ENCODE measurements at regions not wholly inside any gene's neighbourhood (a gene's known extent, or its start where the extent isn't known, plus 50 kb on each side); places are given as distances from the start of the nearest gene placed in this dataset.

GRCh38 chr3:16658004-16658924 is 53.0 kb upstream of the DAZL start:
- in situ Hi-C loops (cut with HindIII; ENCODE audit: low sequenced_read_pairs) = no loop called here
- DNase-seq (ENCODE audit: low spot score) = peak; percentile 19

GRCh38 chr3:16658925-16659793 is 53.9 kb upstream of the DAZL start:
- no peak for DNase-seq (ENCODE audit: low spot score)
- in situ Hi-C loops (cut with HindIII; ENCODE audit: low sequenced_read_pairs) = no loop called here

GRCh38 chr3:16663854-16664712 is 58.9 kb upstream of the DAZL start:
- no peak for DNase-seq (ENCODE audit: low spot score)
- in situ Hi-C loops (cut with HindIII; ENCODE audit: low sequenced_read_pairs) = no loop called here

GRCh38 chr3:16665282-16665741 is 60.1 kb upstream of the DAZL start:
- DNase-seq (ENCODE audit: low spot score) = no peak
- in situ Hi-C loops (cut with HindIII; ENCODE audit: low sequenced_read_pairs) = no loop called here

GRCh38 chr3:16666206-16666605 is 61.0 kb upstream of the DAZL start:
- in situ Hi-C loops (cut with HindIII; ENCODE audit: low sequenced_read_pairs) = no loop called here
- DNase-seq (ENCODE audit: low spot score) = no peak

- in situ Hi-C loops (cut with HindIII; ENCODE audit: low sequenced_read_pairs) = no loop called here
- no peak for DNase-seq (ENCODE audit: low spot score)
Observed at GRCh38 chr3:16667633-16668032, 62.4 kb upstream of the DAZL start.

- in situ Hi-C loops (cut with HindIII; ENCODE audit: low sequenced_read_pairs) = no loop called here
- DNase-seq (ENCODE audit: low spot score) = peak; percentile 58
Observed at GRCh38 chr3:16668776-16669545, 63.7 kb upstream of the DAZL start.

GRCh38 chr3:16670191-16670590 is 65.0 kb upstream of the DAZL start:
- DNase-seq (ENCODE audit: low spot score) = no peak
- in situ Hi-C loops (cut with HindIII; ENCODE audit: low sequenced_read_pairs) = no loop called here

GRCh38 chr3:16671690-16672089 is 66.5 kb upstream of the DAZL start:
- DNase-seq (ENCODE audit: low spot score) = no peak
- in situ Hi-C loops (cut with HindIII; ENCODE audit: low sequenced_read_pairs) = no loop called here

- no peak for DNase-seq (ENCODE audit: low spot score)
- in situ Hi-C loops (cut with HindIII; ENCODE audit: low sequenced_read_pairs) = no loop called here
Observed at GRCh38 chr3:16673530-16673929, 68.3 kb upstream of the DAZL start.

GRCh38 chr3:16675805-16676204 is 70.6 kb upstream of the DAZL start:
- in situ Hi-C loops (cut with HindIII; ENCODE audit: low sequenced_read_pairs) = no loop called here
- DNase-seq (ENCODE audit: low spot score) = no peak

GRCh38 chr3:16686679-16687078 is 81.5 kb upstream of the DAZL start:
- in situ Hi-C loops (cut with HindIII; ENCODE audit: low sequenced_read_pairs) = no loop called here
- DNase-seq (ENCODE audit: low spot score) = no peak

- in situ Hi-C loops (cut with HindIII; ENCODE audit: low sequenced_read_pairs) = no loop called here
- no peak for DNase-seq (ENCODE audit: low spot score)
Observed at GRCh38 chr3:16687221-16687620, 82.0 kb upstream of the DAZL start.

- no peak for DNase-seq (ENCODE audit: low spot score)
- in situ Hi-C loops (cut with HindIII; ENCODE audit: low sequenced_read_pairs) = no loop called here
Observed at GRCh38 chr3:16692486-16693344, 87.5 kb upstream of the DAZL start.

- in situ Hi-C loops (cut with HindIII; ENCODE audit: low sequenced_read_pairs) = no loop called here
- no peak for DNase-seq (ENCODE audit: low spot score)
Observed at GRCh38 chr3:16693820-16694219, 88.6 kb upstream of the DAZL start.

GRCh38 chr3:16695710-16696109 is 90.5 kb upstream of the DAZL start:
- DNase-seq (ENCODE audit: low spot score) = no peak
- in situ Hi-C loops (cut with HindIII; ENCODE audit: low sequenced_read_pairs) = no loop called here

- in situ Hi-C loops (cut with HindIII; ENCODE audit: low sequenced_read_pairs) = no loop called here
- no peak for DNase-seq (ENCODE audit: low spot score)
Observed at GRCh38 chr3:16697443-16698147, 92.4 kb upstream of the DAZL start.
